ENCODE measurements at regions not wholly inside any gene's neighbourhood (a gene's known extent, or its start where the extent isn't known, plus 50 kb on each side); places are given as distances from the start of the nearest gene placed in this dataset.
A peak's percentile ranks its signal among the peaks of the same experiment; 100 is the strongest.
"Not testable (repeated sequence)": the region's sequence is repeated elsewhere in the genome, so short reads cannot be mapped to it uniquely, and the experiment has no call there.

DNA sequence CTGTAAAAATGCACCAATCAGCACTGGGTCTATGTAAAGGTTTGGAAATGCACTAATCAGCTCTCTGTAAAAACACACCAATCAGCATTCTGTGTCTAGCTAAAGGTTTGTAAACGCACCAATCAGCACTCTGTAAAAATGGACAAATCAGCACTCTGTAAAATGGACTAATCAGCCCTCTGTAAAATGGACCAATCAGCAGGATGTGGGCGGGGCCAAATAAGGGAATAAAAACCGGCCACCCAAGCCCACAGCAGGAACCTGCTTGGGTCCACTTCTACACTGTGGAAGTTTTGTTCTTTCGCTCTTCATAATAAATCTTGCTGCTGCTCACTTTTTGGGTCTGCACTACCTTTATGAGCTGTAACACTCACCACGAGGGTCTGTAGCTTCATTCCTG lies 101.0 kb downstream of the SMC2 start:
- H3K4me1 ChIP-seq (ENCODE audit: control insufficient read depth in 2 of 3, insufficient read depth in 2 of 3, low read depth in 1 of 3, low read length in 3 of 3); FAIRE-seq; H3K9ac ChIP-seq (ENCODE audit: low read length in 3 of 3); H3K27ac ChIP-seq (ENCODE audit: low read depth in 2 of 2, low read length in 2 of 2); H3K36me3 ChIP-seq (ENCODE audit: control insufficient read depth in 2 of 3, insufficient read depth in 3 of 3, low read length in 3 of 3); intact Hi-C loops (cut with DNase I); H3K9me3 ChIP-seq (ENCODE audit: control insufficient read depth in 2 of 3, insufficient read depth in 1 of 3, low read length in 3 of 3); DNase-seq; H3K4me3 ChIP-seq (ENCODE audit: low read length in 3 of 3); H3K27me3 ChIP-seq (ENCODE audit: control insufficient read depth, insufficient read depth, low read length): not testable (repeated sequence)

GRCh38 chr9:104200456-104200994 lies 106.4 kb downstream of the SMC2 start:
- no peak overlapping the region for H3K27ac ChIP-seq (ENCODE audit: low read depth in 2 of 2, low read length in 2 of 2)
- intact Hi-C loops (cut with DNase I), result no loop called here
- no peak for FAIRE-seq
- TF ChIP-seq, protein P1, sequence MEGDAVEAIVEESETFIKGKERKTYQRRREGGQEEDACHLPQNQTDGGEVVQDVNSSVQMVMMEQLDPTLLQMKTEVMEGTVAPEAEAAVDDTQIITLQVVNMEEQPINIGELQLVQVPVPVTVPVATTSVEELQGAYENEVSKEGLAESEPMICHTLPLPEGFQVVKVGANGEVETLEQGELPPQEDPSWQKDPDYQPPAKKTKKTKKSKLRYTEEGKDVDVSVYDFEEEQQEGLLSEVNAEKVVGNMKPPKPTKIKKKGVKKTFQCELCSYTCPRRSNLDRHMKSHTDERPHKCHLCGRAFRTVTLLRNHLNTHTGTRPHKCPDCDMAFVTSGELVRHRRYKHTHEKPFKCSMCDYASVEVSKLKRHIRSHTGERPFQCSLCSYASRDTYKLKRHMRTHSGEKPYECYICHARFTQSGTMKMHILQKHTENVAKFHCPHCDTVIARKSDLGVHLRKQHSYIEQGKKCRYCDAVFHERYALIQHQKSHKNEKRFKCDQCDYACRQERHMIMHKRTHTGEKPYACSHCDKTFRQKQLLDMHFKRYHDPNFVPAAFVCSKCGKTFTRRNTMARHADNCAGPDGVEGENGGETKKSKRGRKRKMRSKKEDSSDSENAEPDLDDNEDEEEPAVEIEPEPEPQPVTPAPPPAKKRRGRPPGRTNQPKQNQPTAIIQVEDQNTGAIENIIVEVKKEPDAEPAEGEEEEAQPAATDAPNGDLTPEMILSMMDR (IDR thresholded peaks at IDR 0.05; ENCODE audit: borderline replicate concordance, extremely low read depth, insufficient read depth), result no peak
- H3K27me3 ChIP-seq (ENCODE audit: control insufficient read depth, insufficient read depth, low read length), result no peaks in the 10 kb centered on the region
- H3K4me3 ChIP-seq (ENCODE audit: low read length in 3 of 3), result no peak overlapping the region
- DNase-seq, result peak in 1 of 5 donors; percentile 67
- H3K36me3 ChIP-seq (ENCODE audit: control insufficient read depth in 2 of 3, insufficient read depth in 3 of 3, low read length in 3 of 3), result no peaks in the 10 kb centered on the region
- no peak overlapping the region for H3K9ac ChIP-seq (ENCODE audit: low read length in 3 of 3)
- no peaks in the 10 kb centered on the region for H3K4me1 ChIP-seq (ENCODE audit: control insufficient read depth in 2 of 3, insufficient read depth in 2 of 3, low read depth in 1 of 3, low read length in 3 of 3)
- H3K9me3 ChIP-seq (ENCODE audit: control insufficient read depth in 2 of 3, insufficient read depth in 1 of 3, low read length in 3 of 3), result no peaks in the 10 kb centered on the region

- Histone ChIP-seq H3K4me3 (ENCODE audit: low read length in 3 of 3) (no peak overlapping the region), H3K27ac (ENCODE audit: low read depth in 2 of 2, low read length in 2 of 2) (no peak overlapping the region), H3K9ac (ENCODE audit: low read length in 3 of 3) (no peak overlapping the region), H3K9me3 (ENCODE audit: control insufficient read depth in 2 of 3, insufficient read depth in 1 of 3, low read length in 3 of 3) (no peaks in the 10 kb centered on the region), H3K4me1 (ENCODE audit: control insufficient read depth in 2 of 3, insufficient read depth in 2 of 3, low read depth in 1 of 3, low read length in 3 of 3) (no peaks in the 10 kb centered on the region), H3K36me3 (ENCODE audit: control insufficient read depth in 2 of 3, insufficient read depth in 3 of 3, low read length in 3 of 3) (no peaks in the 10 kb centered on the region), H3K27me3 (ENCODE audit: control insufficient read depth, insufficient read depth, low read length) (no peaks in the 10 kb centered on the region)
- FAIRE-seq, result no peak
- intact Hi-C loops (cut with DNase I), result no loop called here
- DNase-seq, result no peak
- TF ChIP-seq, protein P1 (IDR thresholded peaks at IDR 0.05; ENCODE audit: borderline replicate concordance, extremely low read depth, insufficient read depth), result no peak
Observed at GRCh38 chr9:104206766-104207165, 112.7 kb downstream of the SMC2 start.

DNA sequence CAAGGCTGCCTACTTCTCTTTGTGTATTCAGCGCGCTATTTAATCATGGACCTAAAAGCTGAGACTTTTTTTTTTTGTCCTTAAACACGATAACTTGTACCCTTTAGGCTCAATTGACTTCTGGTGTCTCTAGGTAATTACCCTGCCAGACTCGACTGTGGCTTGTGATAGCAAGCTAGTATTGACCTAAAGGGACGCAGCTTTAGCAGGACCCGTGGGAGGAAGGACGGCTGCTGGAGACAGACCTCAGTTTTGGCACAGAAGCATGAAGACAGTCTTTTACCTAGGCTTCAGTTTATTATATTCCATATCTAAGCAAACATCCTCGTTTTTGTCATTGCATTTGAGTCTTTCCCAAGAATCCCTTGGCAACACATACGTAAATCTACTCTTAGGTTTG lies 115.3 kb downstream of the SMC2 start:
- Histone ChIP-seq H3K4me3 (ENCODE audit: low read length in 3 of 3) (no peak overlapping the region), H3K9me3 (ENCODE audit: control insufficient read depth in 2 of 3, insufficient read depth in 1 of 3, low read length in 3 of 3) (no peaks in the 10 kb centered on the region), H3K27ac (ENCODE audit: low read depth in 2 of 2, low read length in 2 of 2) (no peak overlapping the region), H3K9ac (ENCODE audit: low read length in 3 of 3) (no peak overlapping the region), H3K4me1 (ENCODE audit: control insufficient read depth in 2 of 3, insufficient read depth in 2 of 3, low read depth in 1 of 3, low read length in 3 of 3) (no peaks in the 10 kb centered on the region), H3K36me3 (ENCODE audit: control insufficient read depth in 2 of 3, insufficient read depth in 3 of 3, low read length in 3 of 3) (no peaks in the 10 kb centered on the region), H3K27me3 (ENCODE audit: control insufficient read depth, insufficient read depth, low read length) (no peaks in the 10 kb centered on the region)
- FAIRE-seq (no peak), DNase-seq (no peak)
- intact Hi-C loops (cut with DNase I), result no loop called here
- TF ChIP-seq, protein P1 (IDR thresholded peaks at IDR 0.05; ENCODE audit: borderline replicate concordance, extremely low read depth, insufficient read depth), result no peak
